Limb (tissue), 2 donors: ENCODE measurements at regions not wholly inside any gene's neighbourhood (a gene's known extent, or its start where the extent isn't known, plus 50 kb on each side); places are given as distances from the start of the nearest gene placed in this dataset.

ENCODE experiments used
- DNase-seq, 2 donors: peaks; one replicate each; pipeline ENCODE4 v3.0.0-alpha.2; 2016; ENCODE audit errors: extremely low spot score in 2 of 2

DNA sequence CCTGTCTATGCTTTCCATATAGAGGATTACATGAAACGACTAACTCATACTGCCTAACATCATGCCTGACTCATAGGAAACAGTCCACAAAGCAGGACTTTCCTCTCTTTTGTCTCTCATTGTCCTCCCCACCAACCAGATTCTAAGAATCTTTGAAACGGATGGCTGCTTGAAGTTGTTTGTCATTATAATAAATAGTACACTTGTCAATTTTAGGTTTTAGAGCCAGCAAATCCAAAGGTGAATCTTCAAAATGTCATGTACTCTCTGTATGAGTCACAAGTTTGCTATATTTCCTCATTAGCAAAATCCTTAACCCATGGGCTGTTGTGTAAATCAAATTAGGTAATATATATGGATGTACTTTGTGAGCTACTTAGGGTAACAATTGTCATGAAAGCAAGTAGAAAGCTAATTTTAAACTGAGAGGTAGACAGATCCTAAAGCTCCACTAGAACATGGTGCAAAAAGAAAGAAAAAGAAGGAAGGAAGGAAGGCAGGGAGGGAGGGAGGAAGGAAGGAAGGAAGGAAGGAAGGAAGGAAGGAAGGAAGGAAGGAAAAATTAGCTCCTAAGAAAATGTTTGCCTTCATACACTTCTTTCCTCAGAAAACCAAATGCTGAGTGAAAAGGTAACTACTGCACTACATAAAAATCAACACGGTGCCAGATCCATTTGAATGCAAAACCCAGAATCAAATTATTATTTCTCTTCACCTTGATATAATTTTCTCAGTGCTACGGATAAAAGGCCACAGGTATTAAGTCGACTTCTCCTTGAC lies 129.5 kb upstream of the PRMT6 start:
- no peak for DNase-seq

DNA sequence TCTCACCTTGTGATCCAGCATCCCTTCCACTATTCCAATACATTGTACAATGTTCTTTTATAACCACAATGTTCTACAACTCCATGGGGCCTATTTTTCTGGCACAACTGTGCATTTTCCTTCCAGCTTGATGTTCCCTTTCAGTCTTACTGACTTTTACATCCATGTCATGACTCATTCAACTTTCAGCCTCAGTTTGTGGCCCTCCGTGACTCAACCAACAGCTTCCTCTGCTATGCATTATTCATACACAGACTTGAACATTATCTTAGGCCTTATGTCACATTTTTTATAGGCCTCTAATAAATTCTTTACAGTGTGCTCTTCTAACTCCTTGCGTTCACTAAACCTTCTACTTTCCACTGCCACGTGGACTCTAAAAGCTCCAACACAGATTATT lies 119.4 kb upstream of the PRMT6 start:
- no peak for DNase-seq

DNA sequence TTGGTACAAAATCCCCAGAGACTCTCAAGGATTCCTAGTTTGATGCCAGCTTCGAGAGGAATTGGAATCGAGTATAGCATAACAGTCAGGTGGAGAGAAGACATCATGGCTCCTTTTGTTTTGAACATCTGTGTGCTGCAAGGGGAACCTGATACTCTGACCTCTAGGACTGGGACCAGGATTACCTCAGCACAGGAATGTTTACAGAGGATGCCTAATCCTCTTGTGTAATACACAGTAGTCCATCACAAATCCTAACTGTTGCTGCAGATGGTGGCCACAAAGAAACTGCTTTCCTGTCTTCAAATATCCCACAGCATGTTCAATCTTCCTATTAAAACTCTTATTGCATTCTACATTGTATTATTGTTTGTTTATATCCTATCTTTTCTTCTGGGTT lies 111.8 kb upstream of the PRMT6 start:
- DNase-seq: no peak

DNA sequence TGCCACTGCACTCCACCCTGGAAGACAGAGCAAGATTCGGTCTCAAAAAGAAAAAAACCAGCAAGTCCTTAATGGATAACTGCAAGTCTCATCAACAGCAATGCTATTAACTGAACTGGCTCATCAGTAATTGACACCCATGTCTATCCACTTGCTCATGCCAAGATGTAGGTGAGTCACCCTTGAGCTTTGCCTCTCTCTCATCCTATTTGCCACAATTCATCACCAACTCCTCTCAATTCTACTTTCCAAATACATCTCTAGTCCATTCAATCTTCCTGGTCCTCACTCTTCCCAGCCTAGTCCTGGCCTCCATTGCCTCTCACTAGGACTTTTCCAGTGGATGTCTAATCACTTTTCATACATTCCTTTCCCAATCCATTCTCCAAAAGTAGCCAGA lies 103.7 kb upstream of the PRMT6 start:
- no peak for DNase-seq

DNA sequence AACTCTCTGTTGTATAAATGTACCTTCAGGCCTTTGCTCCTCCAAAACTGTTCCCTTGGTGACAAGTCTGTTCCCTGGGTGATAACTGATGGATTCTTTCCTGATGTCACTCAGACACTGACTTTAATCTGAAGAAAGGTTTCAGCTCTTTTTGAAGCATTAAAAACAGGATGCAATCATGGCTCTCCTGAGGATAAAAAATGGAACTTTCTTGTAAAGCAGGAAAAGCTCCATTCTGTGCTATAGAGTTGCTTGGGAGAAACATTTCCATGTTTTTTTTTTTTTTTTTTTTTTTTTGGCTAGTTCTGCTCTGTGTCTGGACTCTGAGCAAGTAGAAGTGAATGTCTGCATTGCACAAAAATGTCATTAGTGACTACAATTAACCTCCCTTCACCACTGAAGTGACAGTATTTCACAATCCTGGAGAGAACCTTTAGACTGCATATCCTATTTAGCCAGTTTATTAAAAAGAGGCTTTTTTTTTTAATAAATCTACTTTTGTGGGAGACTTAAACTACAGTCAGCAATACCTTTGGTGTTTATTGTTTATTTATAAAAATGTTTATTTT lies 101.7 kb upstream of the PRMT6 start:
- no peak for DNase-seq

DNA sequence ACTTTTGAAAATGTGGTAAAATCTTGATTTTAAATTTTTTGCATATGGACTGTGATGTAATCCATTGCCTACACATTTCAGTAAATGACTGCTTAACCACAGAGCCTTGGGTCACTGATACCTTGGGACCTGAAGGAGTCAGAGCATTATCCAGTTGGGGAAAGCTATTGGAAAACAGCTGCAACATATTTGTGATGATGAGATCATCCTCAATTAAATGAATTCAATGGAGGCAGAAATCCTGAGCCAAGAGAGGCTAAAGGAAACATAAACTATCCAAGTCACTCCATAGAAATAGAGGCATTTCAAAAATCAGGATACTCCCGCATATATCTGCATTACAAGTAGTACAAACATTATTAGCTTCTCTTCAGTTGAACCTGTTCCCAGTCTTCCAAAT lies 99.8 kb upstream of the PRMT6 start:
- DNase-seq: peak in 1 of 2 donors; percentile 43

DNA sequence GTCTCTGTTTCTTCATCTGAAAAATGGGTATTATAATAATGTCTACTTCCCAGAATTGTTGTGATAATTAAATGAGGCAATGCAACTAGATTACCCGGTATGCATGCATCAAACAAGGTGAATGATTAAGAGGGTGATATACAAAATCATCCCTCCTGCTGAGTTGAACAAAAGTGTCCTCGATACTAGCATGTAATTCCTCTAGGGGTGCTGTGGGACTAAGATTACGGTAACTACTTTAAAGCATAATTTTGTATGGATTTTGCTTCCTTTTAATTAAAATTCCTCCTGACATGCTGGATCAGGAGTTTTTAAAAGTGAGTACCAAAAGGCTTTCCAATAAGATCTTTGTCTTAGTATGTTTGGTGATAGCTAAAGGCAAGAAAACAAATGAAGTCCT lies 98.7 kb upstream of the PRMT6 start:
- no peak for DNase-seq

DNA sequence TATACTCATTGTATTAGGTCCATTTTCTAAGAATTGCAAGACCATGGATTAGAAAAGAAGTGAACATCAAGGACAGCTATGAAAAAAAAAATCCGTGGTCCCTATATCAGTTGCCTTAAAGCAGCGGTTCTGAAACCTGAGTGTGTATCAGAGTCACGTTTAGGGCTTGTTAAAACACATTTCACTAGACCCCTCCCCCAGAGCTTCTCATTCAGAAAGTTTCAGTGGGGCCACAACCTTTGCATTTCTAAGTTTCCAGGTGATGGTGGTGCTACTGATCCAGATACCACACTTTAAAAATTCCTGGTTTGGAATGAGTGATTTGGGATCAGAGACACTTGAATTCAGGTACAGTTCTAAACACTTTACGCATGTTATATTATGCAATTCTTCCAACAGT lies 96.1 kb upstream of the PRMT6 start:
- no peak for DNase-seq

DNA sequence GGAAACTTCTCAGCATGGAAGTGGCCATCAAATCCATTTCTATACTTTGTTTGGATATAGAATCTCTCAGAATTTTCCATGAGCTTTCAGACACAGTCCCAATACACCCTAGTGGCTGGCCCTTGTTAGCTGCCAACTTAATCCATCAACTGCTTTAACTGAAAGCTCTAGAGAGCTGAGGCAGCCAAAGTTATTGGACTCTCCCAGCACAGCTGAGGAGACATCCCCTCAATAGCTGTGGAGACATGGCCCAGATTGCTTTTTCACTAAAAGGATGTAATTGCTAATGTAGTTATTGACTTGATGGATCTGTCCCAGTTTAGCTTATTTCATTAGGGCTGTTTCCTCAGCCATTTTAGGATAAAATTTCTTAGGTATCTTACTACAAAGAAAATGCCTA lies 94.8 kb upstream of the PRMT6 start:
- DNase-seq: no peak

DNA sequence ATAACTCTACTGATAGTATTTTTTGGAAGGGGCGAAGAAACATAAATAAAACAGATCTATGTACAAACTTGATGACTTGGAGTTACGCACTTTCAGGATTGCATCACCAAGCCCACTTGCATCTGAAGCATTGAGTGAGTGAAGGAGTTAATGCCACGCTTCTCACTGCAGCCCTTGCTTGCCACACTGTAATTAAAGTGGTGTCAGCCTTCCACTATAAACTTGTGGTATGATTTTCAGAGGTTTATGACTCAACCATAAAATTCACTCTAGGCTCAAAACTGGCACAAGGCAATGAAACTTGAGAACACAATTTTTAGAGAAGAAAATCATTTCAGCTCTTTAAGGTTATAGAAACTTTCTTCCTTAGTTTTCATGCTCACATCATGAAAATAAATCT lies 93.9 kb upstream of the PRMT6 start:
- DNase-seq: no peak

DNA sequence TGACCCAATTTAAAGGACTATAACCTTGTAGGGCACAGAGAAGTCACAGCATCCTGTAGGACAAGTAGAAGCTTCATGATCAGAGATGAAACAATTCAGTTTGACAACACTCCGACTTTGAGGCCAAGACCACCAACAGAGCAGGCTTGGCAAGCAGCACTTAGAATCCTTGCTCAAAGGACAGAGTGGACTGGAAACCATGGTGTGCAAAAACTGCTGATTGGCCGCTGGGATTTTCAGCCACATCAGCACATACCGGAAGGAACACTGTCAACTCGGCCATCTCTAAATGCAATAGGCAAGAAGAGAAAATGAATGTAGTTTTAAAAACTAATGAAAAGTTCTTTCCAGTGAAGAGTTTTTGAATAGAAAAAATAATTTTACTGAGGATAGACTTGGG lies 92.0 kb upstream of the PRMT6 start:
- DNase-seq: no peak

DNA sequence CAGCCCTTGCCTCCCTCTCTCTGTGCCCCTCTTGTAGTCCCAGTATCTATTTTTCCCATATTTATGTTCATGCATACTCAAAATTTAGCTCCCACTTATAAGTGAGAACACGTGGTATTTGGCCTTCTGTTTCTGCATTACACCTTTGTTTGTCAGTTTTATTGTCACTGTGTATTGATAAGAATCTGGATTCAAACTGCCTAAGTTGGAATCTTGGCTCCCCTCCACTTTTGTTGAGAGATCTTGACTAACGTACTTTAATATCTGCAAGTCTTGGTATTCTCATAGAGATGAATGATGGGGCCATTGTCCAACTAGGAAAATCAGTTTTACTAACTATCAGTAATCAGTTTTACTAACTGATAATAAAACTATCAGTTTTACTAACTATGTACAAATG lies 87.8 kb upstream of the PRMT6 start:
- no peak for DNase-seq

DNA sequence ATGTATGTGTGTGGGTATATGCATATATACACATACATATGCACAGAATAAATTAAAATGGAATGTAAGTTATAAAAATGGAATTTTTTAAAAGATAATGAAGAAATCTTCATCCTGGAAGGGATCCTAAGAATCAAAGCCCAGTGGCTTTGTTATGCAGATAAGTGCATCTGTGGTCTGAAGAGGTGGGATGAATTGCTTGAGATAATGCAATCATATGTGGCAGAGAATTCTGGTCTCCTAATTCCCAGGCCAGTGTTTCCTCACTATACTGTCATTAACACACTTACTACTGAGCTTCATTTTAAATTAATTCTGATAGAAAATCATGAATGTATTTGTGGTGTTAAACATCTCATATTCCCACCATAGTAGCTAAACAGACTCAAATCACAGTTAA lies 86.7 kb upstream of the PRMT6 start:
- DNase-seq: no peak

DNA sequence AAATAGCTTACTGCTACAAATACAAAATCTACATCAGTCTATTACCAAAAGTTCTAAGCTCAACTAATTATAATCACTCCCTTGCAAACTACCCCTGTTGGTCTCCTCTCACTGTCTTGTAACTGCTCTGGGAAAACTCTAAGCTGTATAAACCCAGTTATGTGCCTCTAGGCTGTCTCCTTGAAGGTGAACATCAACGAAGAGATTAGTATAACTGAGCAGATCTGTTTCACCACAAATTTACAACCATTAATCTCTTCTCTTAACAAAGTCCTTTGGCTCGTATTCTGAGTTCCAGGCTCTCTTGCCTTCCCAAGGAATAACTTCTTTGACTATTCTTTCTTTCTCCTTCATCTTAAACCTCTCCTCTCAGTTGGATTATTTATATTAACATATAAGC lies 84.4 kb upstream of the PRMT6 start:
- DNase-seq: no peak

DNA sequence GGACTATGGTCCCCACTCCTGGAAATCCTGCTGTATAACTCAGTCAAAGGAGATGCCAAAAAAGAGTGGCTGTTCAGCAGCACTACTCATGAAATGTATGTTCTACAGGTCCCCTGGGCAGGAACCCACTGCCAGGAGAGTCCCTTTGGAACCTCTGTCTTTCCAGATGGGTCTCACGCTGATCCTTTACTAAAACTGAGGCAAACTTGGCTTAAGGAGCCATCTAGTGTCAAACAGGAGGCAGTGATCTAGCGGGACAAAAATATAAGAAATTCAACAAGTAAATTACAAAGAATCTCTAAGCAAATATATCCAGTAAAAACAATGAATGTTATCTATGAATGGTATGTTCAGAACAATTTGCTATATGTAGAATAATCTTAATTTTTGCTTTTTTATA lies 80.5 kb upstream of the PRMT6 start:
- no peak for DNase-seq

DNA sequence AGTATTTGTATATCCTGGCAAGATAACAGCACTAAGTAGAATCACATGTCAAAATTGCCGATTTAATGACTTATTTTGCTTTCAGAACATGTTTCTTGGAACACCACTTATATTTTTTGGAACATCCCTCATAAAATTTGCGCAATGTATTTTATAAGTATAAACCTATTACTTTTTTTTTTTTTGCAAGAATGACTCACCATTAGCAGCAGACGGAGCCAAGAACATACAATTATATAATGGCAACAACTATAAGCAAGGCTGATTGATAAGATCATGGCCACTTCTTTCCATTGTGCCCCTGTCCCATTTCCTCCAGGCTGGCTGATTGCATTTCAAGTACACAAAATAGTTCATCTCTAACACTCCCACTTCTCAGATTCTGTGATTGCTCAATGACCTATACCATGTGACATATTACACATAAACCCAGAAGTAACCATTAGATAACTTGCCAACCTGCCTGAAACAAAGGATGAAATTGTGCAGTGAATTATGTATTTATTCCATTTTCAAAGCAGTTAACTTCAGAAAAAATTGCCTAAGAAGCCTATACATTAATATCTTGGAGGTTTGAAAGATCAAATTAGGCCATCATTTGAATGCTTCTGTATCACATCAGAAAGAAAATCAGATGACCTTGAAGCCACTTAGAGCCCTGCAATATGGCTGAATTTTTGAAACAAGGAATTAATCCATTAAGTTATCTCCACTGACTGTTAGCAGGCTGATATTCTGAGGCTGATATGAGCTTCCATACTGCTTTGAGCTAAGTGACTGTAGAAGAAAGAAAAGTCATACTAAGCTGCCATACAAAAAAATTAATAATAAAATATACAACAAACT lies 77.8 kb upstream of the PRMT6 start:
- DNase-seq: peak in 1 of 2 donors; percentile 34

DNA sequence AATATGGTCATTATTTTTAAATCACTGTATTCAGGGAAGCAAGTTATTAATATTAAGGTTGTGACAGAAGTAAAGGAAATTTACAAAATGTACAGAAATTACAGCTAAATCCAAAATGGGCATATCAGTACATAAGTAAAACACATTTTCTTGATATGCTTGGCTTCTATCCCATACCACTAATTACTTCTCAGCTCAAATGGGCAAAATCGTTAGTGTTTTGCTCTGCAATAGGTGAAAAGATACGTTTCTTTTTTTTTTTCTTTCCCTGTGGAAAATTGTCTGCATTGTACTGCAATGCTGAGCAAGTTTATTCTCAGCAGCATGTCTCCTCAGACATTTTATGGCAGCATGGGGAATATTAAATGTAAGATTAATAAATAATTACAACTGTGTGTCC lies 77.1 kb upstream of the PRMT6 start:
- no peak for DNase-seq

DNA sequence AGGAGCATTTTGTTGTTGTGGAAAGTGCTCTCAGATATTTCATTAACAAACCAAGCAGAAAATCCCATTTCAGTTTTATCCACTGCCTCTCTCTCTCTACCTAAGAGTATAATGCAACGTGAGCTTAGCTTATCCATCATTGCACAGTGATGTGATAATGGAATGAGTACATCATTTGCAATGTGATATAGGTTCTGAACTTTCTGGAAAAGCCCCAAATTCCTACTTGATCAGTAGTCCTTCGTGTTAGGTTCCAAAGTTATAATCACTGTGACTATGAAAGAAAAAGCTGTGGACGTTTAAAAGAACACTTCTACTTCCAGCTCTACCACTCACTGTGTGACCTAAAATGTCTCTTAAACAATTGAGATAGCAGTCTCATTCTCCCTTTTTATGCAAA lies 76.4 kb upstream of the PRMT6 start:
- DNase-seq: no peak

DNA sequence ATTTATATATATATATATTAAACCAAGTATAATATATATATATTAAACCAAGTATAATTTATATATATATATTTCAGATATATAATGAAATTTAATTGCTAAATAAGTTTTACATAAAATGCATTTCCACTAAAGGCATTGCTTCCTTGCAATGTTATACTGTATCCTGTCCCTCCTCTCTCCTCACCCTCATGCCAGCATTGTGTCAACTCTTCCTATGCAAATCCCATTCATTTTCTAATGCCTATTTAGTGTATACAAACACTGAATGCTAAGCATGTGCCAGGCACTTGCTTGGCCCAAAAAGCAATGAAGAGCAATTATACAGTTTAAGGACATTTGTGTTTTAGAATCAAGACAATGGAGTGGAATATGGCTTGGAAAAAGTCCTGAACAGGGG lies 71.7 kb upstream of the PRMT6 start:
- DNase-seq: no peak

DNA sequence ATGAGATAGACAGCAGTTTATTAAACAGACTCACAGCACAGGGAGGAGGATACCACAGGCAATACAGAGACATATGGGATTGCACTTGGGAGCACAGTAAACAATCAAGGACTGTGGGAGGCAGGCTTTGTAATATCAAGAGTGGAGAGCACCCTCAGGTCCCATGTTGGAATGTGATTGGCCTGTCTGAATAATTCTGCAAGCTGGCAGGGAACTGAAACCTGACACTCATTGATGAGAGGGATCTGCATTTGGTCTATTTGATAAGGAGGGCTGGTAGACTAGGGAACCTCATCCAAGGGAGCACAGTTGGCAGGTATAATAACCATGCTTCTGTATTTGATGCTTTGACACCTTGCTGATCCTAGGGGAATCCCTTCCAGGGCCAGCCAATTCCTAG lies 69.9 kb upstream of the PRMT6 start:
- no peak for DNase-seq

DNA sequence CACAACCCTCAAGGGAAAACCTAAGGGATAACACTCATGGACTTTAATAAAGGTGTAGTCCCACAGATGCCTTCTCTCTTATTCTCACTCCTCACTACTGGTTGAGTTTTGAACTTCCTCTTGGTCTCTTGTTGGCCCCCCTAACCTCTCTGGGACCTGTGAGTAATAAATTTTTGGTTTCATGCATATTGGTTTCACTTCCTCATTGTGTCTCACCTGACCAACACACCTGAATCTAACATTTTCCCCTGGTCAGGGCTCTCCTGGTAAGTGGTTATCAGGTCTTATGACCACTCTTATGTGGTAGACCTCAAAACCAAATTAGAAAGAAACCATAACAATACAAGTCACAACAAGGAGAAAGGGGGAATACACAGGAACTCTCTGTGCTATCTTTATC lies 60.5 kb upstream of the PRMT6 start:
- DNase-seq: no peak

DNA sequence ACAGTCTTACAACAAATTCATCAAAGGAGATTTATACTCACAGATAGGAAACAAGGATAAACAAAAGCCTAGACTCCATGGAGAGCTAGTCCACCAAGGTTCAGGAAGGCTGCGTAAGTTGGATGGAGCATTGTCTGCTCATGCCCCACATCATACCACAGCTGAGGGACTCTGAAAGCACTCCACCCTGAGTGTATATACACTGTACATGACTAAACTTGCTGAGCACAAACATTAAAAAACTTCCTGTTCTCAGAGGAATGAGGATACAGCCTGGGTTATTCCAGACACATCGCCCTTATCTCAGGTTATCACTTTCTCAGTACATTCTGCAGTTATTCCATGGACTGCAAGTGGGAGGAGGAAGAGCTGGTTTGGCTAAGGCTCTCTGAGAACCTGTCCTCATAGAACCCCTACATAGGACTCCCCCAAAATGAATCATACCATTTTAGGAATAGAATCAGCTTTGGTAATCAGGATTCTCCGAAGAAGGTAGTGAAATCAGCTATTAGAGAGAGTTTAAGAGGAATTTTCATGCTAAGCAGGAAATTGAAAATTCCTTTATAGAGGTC lies 58.0 kb upstream of the PRMT6 start:
- no peak for DNase-seq
